Testis (tissue), 2 donors: ENCODE measurements at regions not wholly inside any gene's neighbourhood (a gene's known extent, or its start where the extent isn't known, plus 50 kb on each side); places are given as distances from the start of the nearest gene placed in this dataset.

Experiments used
- POLR2A ChIP-seq: fragments of 450-650 bp; IDR thresholded peaks from one replicate; pipeline ENCODE4 v1.6.1; 2017; ENCODE audit warnings: antibody characterized with exemption, mild to moderate bottlenecking, moderate library complexity
- TF ChIP-seq, protein P1 (sequence below), 3 experiments: fragments of 450-650 bp in 2 of 3; fragments of 200-600 bp in 1 of 3; sonication (generic) in 1 of 3; IDR thresholded peaks; one replicate each; pipeline ENCODE4 v1.5.1; 2016 to 2019; ENCODE audit warnings: antibody characterized with exemption in 3 of 3, mild to moderate bottlenecking in 2 of 3, moderate library complexity in 1 of 3

DNA sequence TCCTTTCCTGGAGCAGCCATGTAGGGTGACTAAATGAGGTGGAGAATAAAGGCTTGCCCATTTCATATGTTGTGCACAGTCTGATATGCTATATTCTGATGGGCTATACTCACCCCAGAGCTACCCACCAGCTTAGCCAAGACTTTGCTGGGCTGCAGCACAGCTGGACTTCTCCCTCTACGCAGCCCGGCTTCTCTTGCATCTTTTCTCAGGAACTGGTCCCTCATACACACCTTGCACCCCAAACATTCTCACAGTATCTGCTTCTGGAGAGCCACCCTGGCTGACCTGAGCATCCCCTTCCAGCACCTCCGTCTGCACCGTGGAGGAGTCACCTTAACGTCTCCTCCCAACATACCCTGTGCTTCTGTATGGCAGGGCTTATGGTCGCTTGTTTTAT is 150.8 kb upstream of the PMEPA1 start:
- TF ChIP-seq, protein P1, sequence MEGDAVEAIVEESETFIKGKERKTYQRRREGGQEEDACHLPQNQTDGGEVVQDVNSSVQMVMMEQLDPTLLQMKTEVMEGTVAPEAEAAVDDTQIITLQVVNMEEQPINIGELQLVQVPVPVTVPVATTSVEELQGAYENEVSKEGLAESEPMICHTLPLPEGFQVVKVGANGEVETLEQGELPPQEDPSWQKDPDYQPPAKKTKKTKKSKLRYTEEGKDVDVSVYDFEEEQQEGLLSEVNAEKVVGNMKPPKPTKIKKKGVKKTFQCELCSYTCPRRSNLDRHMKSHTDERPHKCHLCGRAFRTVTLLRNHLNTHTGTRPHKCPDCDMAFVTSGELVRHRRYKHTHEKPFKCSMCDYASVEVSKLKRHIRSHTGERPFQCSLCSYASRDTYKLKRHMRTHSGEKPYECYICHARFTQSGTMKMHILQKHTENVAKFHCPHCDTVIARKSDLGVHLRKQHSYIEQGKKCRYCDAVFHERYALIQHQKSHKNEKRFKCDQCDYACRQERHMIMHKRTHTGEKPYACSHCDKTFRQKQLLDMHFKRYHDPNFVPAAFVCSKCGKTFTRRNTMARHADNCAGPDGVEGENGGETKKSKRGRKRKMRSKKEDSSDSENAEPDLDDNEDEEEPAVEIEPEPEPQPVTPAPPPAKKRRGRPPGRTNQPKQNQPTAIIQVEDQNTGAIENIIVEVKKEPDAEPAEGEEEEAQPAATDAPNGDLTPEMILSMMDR (IDR thresholded peaks at IDR 0.05) = no peak
- TF ChIP-seq POLR2A = no peak
